GM10266 (cell line): ENCODE measurements at regions not wholly inside any gene's neighbourhood (a gene's known extent, or its start where the extent isn't known, plus 50 kb on each side); places are given as distances from the start of the nearest gene placed in this dataset.

Experiments
- DNase-seq: peaks from one replicate; pipeline ENCODE4 v3.0.0; 2012; ENCODE audit errors: extremely low spot score
- TF ChIP-seq, protein P1 (sequence below): IDR thresholded peaks from 2 replicates; pipeline ENCODE4 v1.5.1; 2012; ENCODE audit warnings: mild to moderate bottlenecking, low read depth; ENCODE audit not compliant: control insufficient read depth, insufficient read depth; ENCODE audit errors: missing control alignments

DNA sequence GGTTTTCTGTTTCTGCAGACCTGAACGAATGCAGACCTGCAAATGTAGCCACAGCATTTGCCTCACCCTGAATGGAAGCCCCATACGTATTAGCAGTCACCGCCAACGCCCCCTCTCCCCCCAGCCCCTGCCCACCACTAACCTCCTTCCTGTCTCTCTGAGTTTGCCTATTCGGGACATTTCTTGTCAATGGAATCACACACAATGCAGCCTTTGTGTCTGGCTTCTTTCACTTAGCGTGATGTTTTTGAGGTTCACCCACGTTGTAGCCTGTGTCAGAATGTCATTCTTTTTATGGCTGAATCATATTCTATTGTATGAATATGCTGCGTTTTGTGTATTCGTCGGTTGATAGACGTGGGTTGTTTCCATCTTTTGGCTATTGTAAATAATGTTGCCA lies 178.6 kb downstream of the AACS start:
- TF ChIP-seq, protein P1, sequence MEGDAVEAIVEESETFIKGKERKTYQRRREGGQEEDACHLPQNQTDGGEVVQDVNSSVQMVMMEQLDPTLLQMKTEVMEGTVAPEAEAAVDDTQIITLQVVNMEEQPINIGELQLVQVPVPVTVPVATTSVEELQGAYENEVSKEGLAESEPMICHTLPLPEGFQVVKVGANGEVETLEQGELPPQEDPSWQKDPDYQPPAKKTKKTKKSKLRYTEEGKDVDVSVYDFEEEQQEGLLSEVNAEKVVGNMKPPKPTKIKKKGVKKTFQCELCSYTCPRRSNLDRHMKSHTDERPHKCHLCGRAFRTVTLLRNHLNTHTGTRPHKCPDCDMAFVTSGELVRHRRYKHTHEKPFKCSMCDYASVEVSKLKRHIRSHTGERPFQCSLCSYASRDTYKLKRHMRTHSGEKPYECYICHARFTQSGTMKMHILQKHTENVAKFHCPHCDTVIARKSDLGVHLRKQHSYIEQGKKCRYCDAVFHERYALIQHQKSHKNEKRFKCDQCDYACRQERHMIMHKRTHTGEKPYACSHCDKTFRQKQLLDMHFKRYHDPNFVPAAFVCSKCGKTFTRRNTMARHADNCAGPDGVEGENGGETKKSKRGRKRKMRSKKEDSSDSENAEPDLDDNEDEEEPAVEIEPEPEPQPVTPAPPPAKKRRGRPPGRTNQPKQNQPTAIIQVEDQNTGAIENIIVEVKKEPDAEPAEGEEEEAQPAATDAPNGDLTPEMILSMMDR, result no peak
- no peak for DNase-seq

DNA sequence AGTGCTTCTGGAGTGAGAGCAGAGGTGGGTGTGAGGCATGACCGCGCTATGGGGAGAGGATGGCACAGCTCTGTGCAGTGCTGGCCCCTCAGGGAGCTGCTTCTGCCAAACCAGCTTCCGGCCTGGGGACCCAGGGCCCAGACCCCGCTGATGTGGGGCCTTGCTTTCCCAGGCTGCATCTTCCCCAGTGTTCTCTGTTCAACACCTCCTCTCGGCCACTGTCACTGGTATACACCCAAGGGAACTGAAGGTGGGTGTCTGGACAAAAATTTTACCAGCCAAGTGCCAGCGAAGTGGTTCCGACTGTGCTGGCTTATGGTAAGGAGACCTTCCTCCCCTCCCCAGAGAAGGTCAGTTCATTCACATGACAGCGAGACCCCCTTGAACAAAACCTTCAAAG lies 179.1 kb downstream of the AACS start:
- TF ChIP-seq, protein P1, result no peak
- DNase-seq, result no peak

DNA sequence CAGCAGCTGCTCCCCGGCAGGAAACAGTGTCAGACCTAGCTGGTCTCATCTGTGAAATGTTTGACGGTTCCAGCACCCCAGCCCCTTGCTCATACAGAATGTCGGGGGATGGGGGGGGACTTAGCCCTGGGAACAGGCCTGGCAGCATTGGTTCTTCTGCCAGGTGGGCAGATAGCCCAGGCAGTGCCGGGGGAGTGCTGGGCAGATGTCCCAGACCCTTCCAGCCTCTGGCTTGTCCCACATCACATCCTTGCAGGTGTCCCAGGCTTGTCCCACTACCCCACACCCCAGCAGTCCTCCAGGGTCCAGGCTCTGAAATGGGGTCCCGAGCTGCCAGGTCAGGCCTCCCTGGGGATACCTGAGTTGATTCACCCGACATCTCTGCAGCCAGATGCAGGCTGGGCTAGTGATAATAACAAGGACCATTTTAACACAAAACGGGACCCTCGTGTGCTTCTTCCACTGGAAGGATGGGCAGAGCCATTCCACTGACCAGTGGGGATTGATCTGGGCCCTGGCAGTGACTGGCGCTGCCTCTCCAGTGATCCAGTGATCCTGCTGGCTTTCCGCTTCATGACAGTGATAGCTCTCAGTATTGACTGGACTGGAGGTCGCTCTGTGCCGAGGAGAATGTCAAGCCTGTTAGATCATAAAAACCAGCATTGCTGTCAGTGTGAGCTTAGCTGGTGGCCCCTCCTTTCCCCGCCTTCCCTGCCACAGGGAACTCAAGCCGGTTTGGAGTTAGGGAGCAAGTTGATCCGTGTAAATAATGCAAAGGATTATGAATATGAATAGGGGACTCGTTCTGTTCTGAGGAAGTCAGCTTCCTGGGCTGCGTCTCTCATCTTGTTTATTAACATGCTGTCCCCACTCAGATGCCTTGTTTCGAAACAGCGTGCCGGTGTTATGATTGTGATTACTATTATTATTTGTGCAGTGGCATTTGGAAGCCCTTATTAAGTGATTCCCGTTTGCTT lies 180.6 kb downstream of the AACS start:
- no peak for DNase-seq
- TF ChIP-seq, protein P1, result no peak

DNA sequence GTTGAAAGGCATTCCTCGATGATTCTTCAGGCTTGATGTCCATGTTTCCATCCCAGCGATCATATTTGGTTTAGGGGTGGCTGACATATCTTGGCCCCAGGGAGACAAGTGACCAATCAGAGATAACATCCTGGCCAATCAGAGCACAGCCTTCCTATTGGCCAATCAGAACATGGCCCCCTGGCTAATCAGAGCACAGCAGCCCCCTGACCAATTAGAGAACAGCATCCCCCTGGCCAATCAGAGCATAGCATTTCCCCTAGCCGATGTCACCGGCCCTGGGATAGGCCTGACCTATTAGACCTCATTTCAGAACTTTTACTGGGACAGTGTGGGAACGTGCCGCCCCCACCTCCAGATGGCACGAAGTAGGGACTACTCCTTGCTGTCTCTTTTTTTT lies 182.2 kb downstream of the AACS start:
- no peak for DNase-seq
- TF ChIP-seq, protein P1, result no peak

DNA sequence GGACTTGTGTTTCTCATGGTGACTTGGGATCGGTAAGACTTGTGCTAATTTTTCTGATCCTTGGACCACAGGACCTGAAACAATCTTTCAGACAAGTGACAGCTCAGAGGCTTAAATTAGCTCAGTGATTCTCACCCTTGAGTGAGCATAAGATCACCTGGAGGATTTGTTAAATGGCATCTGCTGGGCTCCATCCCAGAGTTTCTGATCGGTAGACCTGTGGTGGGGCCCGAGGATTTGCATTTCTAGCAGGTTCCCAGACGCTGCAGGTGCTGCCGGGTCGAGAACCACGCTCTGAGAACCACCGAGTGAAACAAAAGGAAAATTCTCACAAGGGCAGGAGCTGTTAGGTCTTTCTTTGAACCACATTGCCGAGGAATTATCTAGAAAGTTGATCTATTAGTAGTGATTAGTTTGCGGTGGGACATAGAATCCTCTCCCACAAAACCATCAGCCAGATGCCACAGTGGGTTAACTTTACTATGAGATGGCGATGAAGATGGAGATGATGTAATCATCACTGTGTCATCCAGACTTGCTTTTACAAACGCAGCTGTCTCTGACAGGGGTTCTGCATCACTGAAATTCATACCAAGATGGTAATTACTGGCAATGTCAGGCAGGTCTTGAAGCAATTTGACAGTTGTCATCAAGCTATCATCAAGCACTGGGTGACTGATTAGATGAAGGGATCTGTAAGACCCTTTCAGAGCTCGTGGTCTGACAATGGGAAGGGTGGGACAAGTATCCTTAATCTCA lies 184.0 kb downstream of the AACS start:
- no peak for DNase-seq
- TF ChIP-seq, protein P1, result no peak

DNA sequence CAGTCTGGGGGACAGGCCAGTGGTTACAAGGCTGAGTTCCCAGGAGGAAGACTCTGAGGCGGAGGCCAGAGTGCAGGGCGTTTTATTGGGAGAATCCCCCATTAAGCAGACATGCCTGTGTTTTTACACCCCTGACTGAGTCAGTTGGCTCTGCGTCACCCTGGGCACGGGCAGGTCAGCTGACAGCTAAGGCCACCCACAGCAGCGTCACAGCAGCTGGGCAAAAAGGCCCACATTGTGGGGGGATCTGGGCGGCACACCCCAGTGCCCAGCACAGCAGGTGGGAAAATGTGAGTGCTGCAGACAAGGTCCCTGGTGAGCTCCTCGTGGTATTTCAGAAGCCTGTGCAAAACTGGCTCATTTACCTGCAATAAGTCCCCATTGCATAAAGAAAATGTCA lies 184.7 kb downstream of the AACS start:
- no peak for DNase-seq
- TF ChIP-seq, protein P1, result no peak
